Lung (tissue), 11 donors: ENCODE measurements at regions not wholly inside any gene's neighbourhood (a gene's known extent, or its start where the extent isn't known, plus 50 kb on each side); places are given as distances from the start of the nearest gene placed in this dataset.

ENCODE experiments used
- ATAC-seq: fragments of 200-7000 bp; cut with Tn5 transposase; one replicate; pipeline ENCODE4 v1.9.1; 2020; ENCODE audit warnings: moderate number of reproducible peaks; ENCODE audit not compliant: insufficient read depth, low FRiP score
- DNase-seq, 3 donors: peaks; one replicate each; pipeline ENCODE4 v3.0.0-alpha.2; 2013 to 2017
- H3K27ac ChIP-seq, 2 donors: one replicate each; pipeline ENCODE4 v1.5.1; 2013; ENCODE audit warnings: mild to moderate bottlenecking in 2 of 2, moderate library complexity in 2 of 2, control low read depth in 1 of 2, inconsistent platforms in 1 of 2, low read depth in 1 of 2, low read length in 1 of 2
- H3K27me3 ChIP-seq, 3 donors: one replicate each; pipeline ENCODE4 v1.5.1; 2013; ENCODE audit warnings: low read length in 2 of 3; ENCODE audit not compliant: control insufficient read depth in 3 of 3, insufficient read depth in 3 of 3
- H3K36me3 ChIP-seq, 4 donors: one replicate each; pipeline ENCODE4 v1.5.1; 2013; ENCODE audit warnings: low read length in 4 of 4, mild to moderate bottlenecking in 1 of 4, moderate library complexity in 1 of 4; ENCODE audit not compliant: control insufficient read depth in 4 of 4, insufficient read depth in 4 of 4
- H3K4me1 ChIP-seq, 5 donors: one replicate each; pipeline ENCODE4 v1.5.1; 2013; ENCODE audit warnings: low read length in 5 of 5, mild to moderate bottlenecking in 2 of 5, moderate library complexity in 1 of 5; ENCODE audit not compliant: control insufficient read depth in 5 of 5, insufficient read depth in 5 of 5
- H3K4me3 ChIP-seq: one replicate; pipeline ENCODE4 v1.5.1; 2013; ENCODE audit warnings: mild to moderate bottlenecking, control low read depth, moderate library complexity
- H3K9ac ChIP-seq, 2 donors: one replicate each; pipeline ENCODE4 v1.5.1; 2013; ENCODE audit warnings: low read length in 2 of 2, control low read depth in 1 of 2; ENCODE audit not compliant: insufficient read depth in 1 of 2
- H3K9me3 ChIP-seq, 4 donors: one replicate each; pipeline ENCODE4 v1.5.1; 2013; ENCODE audit warnings: low read length in 3 of 4, mild to moderate bottlenecking in 1 of 4, moderate library complexity in 1 of 4; ENCODE audit not compliant: control insufficient read depth in 4 of 4, insufficient read depth in 3 of 4
- WGBS, 2 donors: extraction: QIAGEN DNeasy Blood & Tissue Kit; methylation state at CpG; one replicate each; pipeline ENCODE4 v1.1.7; 2013; 5-methylcytosine and 5-hydroxymethylcytosine counted together
- TF ChIP-seq, protein P1 (sequence below): IDR thresholded peaks from 2 replicates; pipeline ENCODE4 v1.5.1; 2012; ENCODE audit warnings: mild to moderate bottlenecking; ENCODE audit errors: control extremely low read depth, extremely low read depth
- donor health status: control.
- donor health status: control.
- donor health status: Bipolar disorder and iron deficiency.
- donor health status: healthy.
- donor health status: DM: yes; HTN: yes; CAD: no.

DNA sequence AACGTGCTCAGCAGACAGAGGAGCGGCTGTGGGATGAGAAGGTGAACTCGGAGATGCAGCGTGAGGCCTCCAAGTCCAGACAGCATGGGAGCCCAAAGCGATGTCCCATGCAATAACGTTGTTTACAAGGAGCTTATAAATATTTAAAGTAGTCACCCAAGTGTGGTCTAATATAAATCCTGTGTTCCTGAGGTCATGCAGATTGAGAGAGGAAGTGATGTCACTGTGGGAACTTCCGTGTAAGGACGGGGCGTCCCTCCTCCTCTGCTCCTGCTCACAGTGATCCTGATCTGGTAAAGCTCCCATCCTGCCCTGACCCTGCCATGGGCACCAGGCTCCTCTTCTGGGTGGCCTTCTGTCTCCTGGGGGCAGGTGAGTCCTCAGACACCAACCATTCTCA lies 94.7 kb upstream of the PRSS58 start:
- DNase-seq (no peak), ATAC-seq (no peak)
- no peaks in the 10 kb centered on the region for H3K27me3 ChIP-seq
- H3K27ac ChIP-seq: no peak overlapping the region
- no peaks in the 10 kb centered on the region for H3K36me3 ChIP-seq
- H3K4me1 ChIP-seq: no peaks in the 10 kb centered on the region
- H3K4me3 ChIP-seq: no peak overlapping the region
- WGBS, 2 donors: 52 to 56% methylated on average over 9 of the region's 9 CpGs
- H3K9ac ChIP-seq: no peak overlapping the region
- TF ChIP-seq, protein P1, sequence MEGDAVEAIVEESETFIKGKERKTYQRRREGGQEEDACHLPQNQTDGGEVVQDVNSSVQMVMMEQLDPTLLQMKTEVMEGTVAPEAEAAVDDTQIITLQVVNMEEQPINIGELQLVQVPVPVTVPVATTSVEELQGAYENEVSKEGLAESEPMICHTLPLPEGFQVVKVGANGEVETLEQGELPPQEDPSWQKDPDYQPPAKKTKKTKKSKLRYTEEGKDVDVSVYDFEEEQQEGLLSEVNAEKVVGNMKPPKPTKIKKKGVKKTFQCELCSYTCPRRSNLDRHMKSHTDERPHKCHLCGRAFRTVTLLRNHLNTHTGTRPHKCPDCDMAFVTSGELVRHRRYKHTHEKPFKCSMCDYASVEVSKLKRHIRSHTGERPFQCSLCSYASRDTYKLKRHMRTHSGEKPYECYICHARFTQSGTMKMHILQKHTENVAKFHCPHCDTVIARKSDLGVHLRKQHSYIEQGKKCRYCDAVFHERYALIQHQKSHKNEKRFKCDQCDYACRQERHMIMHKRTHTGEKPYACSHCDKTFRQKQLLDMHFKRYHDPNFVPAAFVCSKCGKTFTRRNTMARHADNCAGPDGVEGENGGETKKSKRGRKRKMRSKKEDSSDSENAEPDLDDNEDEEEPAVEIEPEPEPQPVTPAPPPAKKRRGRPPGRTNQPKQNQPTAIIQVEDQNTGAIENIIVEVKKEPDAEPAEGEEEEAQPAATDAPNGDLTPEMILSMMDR: no peak
- H3K9me3 ChIP-seq: peaks cover 0 to 2% (median 0%) of the 10 kb centered on the region in 4 donors

DNA sequence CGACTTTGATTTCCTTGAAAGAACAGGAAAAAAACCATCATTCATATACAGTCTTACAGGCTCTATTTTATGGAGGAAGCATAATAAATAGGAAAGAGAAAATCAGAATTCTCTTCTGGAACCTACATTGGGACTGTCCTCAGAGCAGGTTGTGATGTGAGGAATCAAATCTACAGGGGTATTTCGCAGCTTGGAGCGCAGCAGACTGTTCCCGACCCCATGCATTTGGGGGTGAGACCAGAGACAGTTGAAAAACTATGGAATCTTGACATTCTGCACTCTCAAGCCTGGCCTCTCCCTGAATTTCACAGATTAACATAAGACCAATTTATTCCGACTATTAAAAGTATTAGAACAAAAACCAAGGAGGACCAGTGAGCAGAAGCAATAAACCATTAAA lies 93.3 kb upstream of the PRSS58 start:
- Histone ChIP-seq H3K27me3 (no peaks in the 10 kb centered on the region), H3K4me3 (no peak overlapping the region), H3K9ac (no peak overlapping the region), H3K27ac (no peak overlapping the region), H3K9me3 (peaks cover 0 to 2% (median 0%) of the 10 kb centered on the region in 4 donors), H3K36me3 (no peaks in the 10 kb centered on the region), H3K4me1 (no peaks in the 10 kb centered on the region)
- ATAC-seq (no peak), DNase-seq (no peak)
- WGBS, 2 donors: 84 to 89% methylated on average over 5 of the region's 5 CpGs
- TF ChIP-seq, protein P1: no peak

DNA sequence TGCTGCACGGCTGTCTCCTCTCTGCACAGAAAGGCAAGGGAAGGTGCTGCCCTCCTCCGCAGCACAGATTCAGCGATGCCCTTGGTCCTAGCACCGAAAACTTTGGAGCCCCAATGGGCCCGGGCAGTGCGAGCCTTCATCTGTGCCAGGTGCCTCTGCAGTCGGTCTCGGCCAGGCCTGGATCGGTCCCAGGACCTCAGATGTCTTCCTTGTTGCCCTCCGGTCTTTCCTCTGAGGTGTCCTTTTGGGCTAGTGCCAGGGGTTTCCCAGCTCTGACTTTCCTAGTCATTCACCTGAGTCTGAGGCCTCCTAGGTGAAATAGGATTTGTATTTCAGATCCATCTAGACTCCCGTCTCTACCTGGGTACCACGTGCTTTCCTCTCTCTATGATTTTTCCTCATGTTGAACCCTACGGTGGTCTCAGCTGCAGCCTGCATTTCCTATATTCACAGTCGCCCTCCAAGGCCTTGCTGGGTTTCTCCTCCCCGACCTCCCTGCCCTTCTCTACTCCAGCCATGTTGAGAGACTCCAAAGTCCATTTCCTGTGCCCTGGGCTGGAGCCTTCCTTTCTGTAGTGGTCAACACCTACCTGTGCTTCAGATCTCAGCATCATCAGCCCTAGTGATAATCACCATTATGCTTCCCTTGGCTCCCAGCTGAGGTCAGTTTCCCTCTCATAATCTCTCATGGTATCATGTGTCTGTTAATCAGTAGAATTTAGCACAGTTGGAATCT lies 92.0 kb upstream of the PRSS58 start:
- no peak for ATAC-seq
- 86% methylated on average over 15 of the region's 15 CpGs for WGBS, 2 donors
- Histone ChIP-seq H3K9ac (no peak overlapping the region), H3K4me3 (no peak overlapping the region), H3K4me1 (no peaks in the 10 kb centered on the region), H3K27ac (no peak overlapping the region), H3K27me3 (no peaks in the 10 kb centered on the region), H3K36me3 (no peaks in the 10 kb centered on the region), H3K9me3 (peaks cover 0 to 3% (median 0%) of the 10 kb centered on the region in 4 donors)
- no peak for DNase-seq
- TF ChIP-seq, protein P1: no peak
